ENCODE measurements at regions not wholly inside any gene's neighbourhood (a gene's known extent, or its start where the extent isn't known, plus 50 kb on each side); places are given as distances from the start of the nearest gene placed in this dataset.

- Histone ChIP-seq H3K27me3 (ENCODE audit: control insufficient read depth, insufficient read depth, low read length) (no peaks in the 10 kb centered on the region), H3K9me3 (ENCODE audit: control insufficient read depth, insufficient read depth, low read length) (no peaks in the 10 kb centered on the region), H3K9ac (ENCODE audit: low read depth, low read length) (no peak overlapping the region), H3K27ac (ENCODE audit: low read depth, low read length) (no peak overlapping the region), H3K4me1 (ENCODE audit: control insufficient read depth, insufficient read depth, low read length) (no peaks in the 10 kb centered on the region), H3K36me3 (ENCODE audit: control insufficient read depth, insufficient read depth, low read length) (no peaks in the 10 kb centered on the region), H3K4me3 (ENCODE audit: low read depth, low read length) (no peak overlapping the region)
These were observed 104.9 kb downstream of the XRCC2 start for GRCh38 chr7:152571068-152571467.

- H3K9me3 ChIP-seq (ENCODE audit: control insufficient read depth, insufficient read depth, low read length) = no peaks in the 10 kb centered on the region
- H3K36me3 ChIP-seq (ENCODE audit: control insufficient read depth, insufficient read depth, low read length) = no peaks in the 10 kb centered on the region
- H3K4me1 ChIP-seq (ENCODE audit: control insufficient read depth, insufficient read depth, low read length) = no peaks in the 10 kb centered on the region
- no peak overlapping the region for H3K4me3 ChIP-seq (ENCODE audit: low read depth, low read length)
- H3K27me3 ChIP-seq (ENCODE audit: control insufficient read depth, insufficient read depth, low read length) = no peaks in the 10 kb centered on the region
- no peak overlapping the region for H3K9ac ChIP-seq (ENCODE audit: low read depth, low read length)
- H3K27ac ChIP-seq (ENCODE audit: low read depth, low read length) = no peak overlapping the region
These were observed 107.0 kb downstream of the XRCC2 start for GRCh38 chr7:152568972-152569371.

- no peak overlapping the region for H3K4me3 ChIP-seq (ENCODE audit: low read depth, low read length)
- H3K36me3 ChIP-seq (ENCODE audit: control insufficient read depth, insufficient read depth, low read length) = no peaks in the 10 kb centered on the region
- no peaks in the 10 kb centered on the region for H3K9me3 ChIP-seq (ENCODE audit: control insufficient read depth, insufficient read depth, low read length)
- H3K9ac ChIP-seq (ENCODE audit: low read depth, low read length) = no peak overlapping the region
- H3K4me1 ChIP-seq (ENCODE audit: control insufficient read depth, insufficient read depth, low read length) = no peaks in the 10 kb centered on the region
- H3K27me3 ChIP-seq (ENCODE audit: control insufficient read depth, insufficient read depth, low read length) = no peaks in the 10 kb centered on the region
- no peak overlapping the region for H3K27ac ChIP-seq (ENCODE audit: low read depth, low read length)
These were observed 110.2 kb downstream of the XRCC2 start for GRCh38 chr7:152565731-152566130.

- H3K27me3 ChIP-seq (ENCODE audit: control insufficient read depth, insufficient read depth, low read length) = no peaks in the 10 kb centered on the region
- no peaks in the 10 kb centered on the region for H3K36me3 ChIP-seq (ENCODE audit: control insufficient read depth, insufficient read depth, low read length)
- H3K27ac ChIP-seq (ENCODE audit: low read depth, low read length) = no peak overlapping the region
- no peak overlapping the region for H3K9ac ChIP-seq (ENCODE audit: low read depth, low read length)
- no peaks in the 10 kb centered on the region for H3K4me1 ChIP-seq (ENCODE audit: control insufficient read depth, insufficient read depth, low read length)
- no peak overlapping the region for H3K4me3 ChIP-seq (ENCODE audit: low read depth, low read length)
- no peaks in the 10 kb centered on the region for H3K9me3 ChIP-seq (ENCODE audit: control insufficient read depth, insufficient read depth, low read length)
These were observed 111.2 kb downstream of the XRCC2 start for GRCh38 chr7:152564656-152565250.

- no peaks in the 10 kb centered on the region for H3K9me3 ChIP-seq (ENCODE audit: control insufficient read depth, insufficient read depth, low read length)
- H3K4me1 ChIP-seq (ENCODE audit: control insufficient read depth, insufficient read depth, low read length) = peaks cover 4% of the 10 kb centered on the region; the same call in 1 of the 2 replicates
- no peaks in the 10 kb centered on the region for H3K27me3 ChIP-seq (ENCODE audit: control insufficient read depth, insufficient read depth, low read length)
- H3K9ac ChIP-seq (ENCODE audit: low read depth, low read length) = no peak overlapping the region
- H3K36me3 ChIP-seq (ENCODE audit: control insufficient read depth, insufficient read depth, low read length) = no peaks in the 10 kb centered on the region
- no peak overlapping the region for H3K4me3 ChIP-seq (ENCODE audit: low read depth, low read length)
- no peak overlapping the region for H3K27ac ChIP-seq (ENCODE audit: low read depth, low read length)
These were observed 119.8 kb downstream of the XRCC2 start for GRCh38 chr7:152556013-152556755.

- Histone ChIP-seq H3K9ac (ENCODE audit: low read depth, low read length) (no peak overlapping the region), H3K36me3 (ENCODE audit: control insufficient read depth, insufficient read depth, low read length) (no peaks in the 10 kb centered on the region), H3K9me3 (ENCODE audit: control insufficient read depth, insufficient read depth, low read length) (no peaks in the 10 kb centered on the region), H3K27me3 (ENCODE audit: control insufficient read depth, insufficient read depth, low read length) (no peaks in the 10 kb centered on the region), H3K4me1 (ENCODE audit: control insufficient read depth, insufficient read depth, low read length) (peaks cover 4% of the 10 kb centered on the region; the same call in 1 of the 2 replicates), H3K4me3 (ENCODE audit: low read depth, low read length) (no peak overlapping the region), H3K27ac (ENCODE audit: low read depth, low read length) (no peak overlapping the region)
These were observed 118.0 kb upstream of the KMT2C start for GRCh38 chr7:152553671-152554317.

- Histone ChIP-seq H3K27ac (ENCODE audit: low read depth, low read length) (no peak overlapping the region), H3K9me3 (ENCODE audit: control insufficient read depth, insufficient read depth, low read length) (no peaks in the 10 kb centered on the region), H3K36me3 (ENCODE audit: control insufficient read depth, insufficient read depth, low read length) (no peaks in the 10 kb centered on the region), H3K27me3 (ENCODE audit: control insufficient read depth, insufficient read depth, low read length) (no peaks in the 10 kb centered on the region), H3K4me1 (ENCODE audit: control insufficient read depth, insufficient read depth, low read length) (peaks cover 4% of the 10 kb centered on the region; the same call in 1 of the 2 replicates), H3K9ac (ENCODE audit: low read depth, low read length) (no peak overlapping the region), H3K4me3 (ENCODE audit: low read depth, low read length) (no peak overlapping the region)
These were observed 115.7 kb upstream of the KMT2C start for GRCh38 chr7:152551304-152552036.

GRCh38 chr7:152544971-152545619 is 109.3 kb upstream of the KMT2C start:
- Histone ChIP-seq H3K27ac (ENCODE audit: low read depth, low read length) (peak overlapping the region; percentile 22), H3K4me1 (ENCODE audit: control insufficient read depth, insufficient read depth, low read length) (peaks cover 12% of the 10 kb centered on the region), H3K9me3 (ENCODE audit: control insufficient read depth, insufficient read depth, low read length) (no peaks in the 10 kb centered on the region), H3K4me3 (ENCODE audit: low read depth, low read length) (no peak overlapping the region; the same call in 1 of the 2 replicates), H3K27me3 (ENCODE audit: control insufficient read depth, insufficient read depth, low read length) (no peaks in the 10 kb centered on the region), H3K9ac (ENCODE audit: low read depth, low read length) (no peak overlapping the region), H3K36me3 (ENCODE audit: control insufficient read depth, insufficient read depth, low read length) (no peaks in the 10 kb centered on the region)

- Histone ChIP-seq H3K4me1 (ENCODE audit: control insufficient read depth, insufficient read depth, low read length) (peaks cover 12% of the 10 kb centered on the region), H3K27ac (ENCODE audit: low read depth, low read length) (peak overlapping the region; percentile 92), H3K36me3 (ENCODE audit: control insufficient read depth, insufficient read depth, low read length) (no peaks in the 10 kb centered on the region), H3K9me3 (ENCODE audit: control insufficient read depth, insufficient read depth, low read length) (no peaks in the 10 kb centered on the region), H3K27me3 (ENCODE audit: control insufficient read depth, insufficient read depth, low read length) (no peaks in the 10 kb centered on the region), H3K4me3 (ENCODE audit: low read depth, low read length) (peak overlapping the region; percentile 44), H3K9ac (ENCODE audit: low read depth, low read length) (peak overlapping the region; percentile 43; the same call in 1 of the 2 replicates)
These were observed 108.7 kb upstream of the KMT2C start for GRCh38 chr7:152544481-152544927.

- H3K36me3 ChIP-seq (ENCODE audit: control insufficient read depth, insufficient read depth, low read length) = no peaks in the 10 kb centered on the region
- H3K27me3 ChIP-seq (ENCODE audit: control insufficient read depth, insufficient read depth, low read length) = no peaks in the 10 kb centered on the region
- H3K9ac ChIP-seq (ENCODE audit: low read depth, low read length) = no peak overlapping the region
- H3K9me3 ChIP-seq (ENCODE audit: control insufficient read depth, insufficient read depth, low read length) = no peaks in the 10 kb centered on the region
- H3K27ac ChIP-seq (ENCODE audit: low read depth, low read length) = peak overlapping the region; percentile 92
- H3K4me3 ChIP-seq (ENCODE audit: low read depth, low read length) = no peak overlapping the region
- peaks cover 12% of the 10 kb centered on the region for H3K4me1 ChIP-seq (ENCODE audit: control insufficient read depth, insufficient read depth, low read length)
These were observed 108.0 kb upstream of the KMT2C start for GRCh38 chr7:152543799-152544198.
